Liver (tissue), 8 donors: ENCODE measurements at regions not wholly inside any gene's neighbourhood (a gene's known extent, or its start where the extent isn't known, plus 50 kb on each side); places are given as distances from the start of the nearest gene placed in this dataset.

Experiments
- DNase-seq: peaks from one replicate; pipeline ENCODE4 v3.0.0-alpha.2; 2017; ENCODE audit warnings: low spot score
- H3K27ac ChIP-seq, 2 donors: one replicate each; pipeline ENCODE4 v1.7.0; 2013; ENCODE audit warnings: inconsistent platforms in 2 of 2, low read length in 2 of 2, control low read depth in 1 of 2, low read depth in 1 of 2, mild to moderate bottlenecking in 1 of 2
- H3K27me3 ChIP-seq, 4 donors: one replicate each; pipeline versions ENCODE4 v1.6.1 to v1.7.0; 2013; ENCODE audit warnings: low read length in 3 of 4, inconsistent platforms in 1 of 4, mild to moderate bottlenecking in 1 of 4, moderate library complexity in 1 of 4; ENCODE audit not compliant: control insufficient read depth in 4 of 4, insufficient read depth in 4 of 4
- H3K36me3 ChIP-seq, 4 donors: one replicate each; pipeline versions ENCODE4 v1.6.1 to v1.7.0; 2013; ENCODE audit warnings: low read length in 3 of 4, mild to moderate bottlenecking in 3 of 4, low read depth in 1 of 4, moderate library complexity in 1 of 4; ENCODE audit not compliant: control insufficient read depth in 4 of 4, insufficient read depth in 3 of 4
- H3K4me1 ChIP-seq, 4 donors: one replicate each; pipeline versions ENCODE4 v1.6.1 to v1.7.0; 2013; ENCODE audit warnings: low read length in 3 of 4, mild to moderate bottlenecking in 3 of 4, moderate library complexity in 1 of 4; ENCODE audit not compliant: control insufficient read depth in 4 of 4, insufficient read depth in 4 of 4
- H3K4me3 ChIP-seq, 3 donors: one replicate each; pipeline versions ENCODE4 v1.6.1 to v1.7.0; 2013; ENCODE audit warnings: low read length in 3 of 3, control low read depth in 1 of 3, low read depth in 1 of 3, mild to moderate bottlenecking in 1 of 3
- H3K9ac ChIP-seq, 2 donors: one replicate each; pipeline ENCODE4 v1.7.0; 2013; ENCODE audit warnings: low read length in 2 of 2, mild to moderate bottlenecking in 2 of 2, moderate library complexity in 2 of 2, control low read depth in 1 of 2, low read depth in 1 of 2
- H3K9me3 ChIP-seq, 4 donors: one replicate each; pipeline versions ENCODE4 v1.6.1 to v1.7.0; 2013; ENCODE audit warnings: low read length in 3 of 4; ENCODE audit not compliant: control insufficient read depth in 4 of 4
- ATF3 ChIP-seq: IDR thresholded peaks from 2 replicates; pipeline ENCODE4 v1.6.1; 2016; ENCODE audit warnings: antibody characterized with exemption
- CTCF ChIP-seq: fragments of 150-350 bp; IDR thresholded peaks from 2 replicates; pipeline ENCODE4 v1.5.1; 2017; ENCODE audit warnings: improper control_type of control experiment, low read depth, low read length; ENCODE audit not compliant: missing input control
- EGR1 ChIP-seq, 2 donors: IDR thresholded peaks; 2 replicates each; pipeline ENCODE4 v1.6.1; 2016 to 2018; ENCODE audit warnings: antibody characterized with exemption in 2 of 2, low read depth in 2 of 2
- FOXA2 ChIP-seq: IDR thresholded peaks from 2 replicates; pipeline ENCODE4 v1.6.1; 2016; ENCODE audit warnings: antibody characterized with exemption
- GABPA ChIP-seq, 2 donors: IDR thresholded peaks in 1 of 2; conservative IDR thresholded peaks in 1 of 2; 2 replicates each; pipeline ENCODE4 v1.6.1; 2016; ENCODE audit warnings: antibody characterized with exemption in 2 of 2, mild to moderate bottlenecking in 1 of 2, moderate library complexity in 1 of 2
- HNF4G ChIP-seq: IDR thresholded peaks from 2 replicates; pipeline ENCODE4 v1.6.1; 2016; ENCODE audit warnings: antibody characterized with exemption
- JUND ChIP-seq, 2 donors: IDR thresholded peaks; 2 replicates each; pipeline ENCODE4 v1.6.1; 2016; ENCODE audit warnings: antibody characterized with exemption in 2 of 2
- MAX ChIP-seq: IDR thresholded peaks from 2 replicates; pipeline ENCODE4 v1.6.1; 2016; ENCODE audit warnings: antibody characterized with exemption
- RAD21 ChIP-seq, 2 donors: IDR thresholded peaks; 2 replicates each; pipeline ENCODE4 v1.6.1; 2016; ENCODE audit warnings: antibody characterized with exemption in 2 of 2, mild to moderate bottlenecking in 2 of 2
- REST ChIP-seq: IDR thresholded peaks from 2 replicates; pipeline ENCODE4 v1.6.1; 2016; ENCODE audit warnings: antibody characterized with exemption, mild to moderate bottlenecking
- RXRA ChIP-seq, 2 donors: IDR thresholded peaks; 2 replicates each; pipeline ENCODE4 v1.6.1; 2017 to 2018; ENCODE audit warnings: antibody characterized with exemption in 2 of 2, mild to moderate bottlenecking in 1 of 2
- SP1 ChIP-seq: IDR thresholded peaks from 2 replicates; pipeline ENCODE4 v1.6.1; 2018; ENCODE audit warnings: antibody characterized with exemption, mild to moderate bottlenecking
- TAF1 ChIP-seq: conservative IDR thresholded peaks from 2 replicates; pipeline ENCODE4 v1.6.1; 2016; ENCODE audit warnings: antibody characterized with exemption, mild to moderate bottlenecking
- YY1 ChIP-seq: IDR thresholded peaks from 2 replicates; pipeline ENCODE4 v1.6.1; 2016; ENCODE audit warnings: antibody characterized with exemption, mild to moderate bottlenecking
- WGBS: extraction: QIAGEN DNeasy Blood & Tissue Kit; methylation state at CpG from one replicate; pipeline ENCODE4 v1.1.7; 2013; 5-methylcytosine and 5-hydroxymethylcytosine counted together
- donor health status: healthy.
- donor health status: healthy.
- donor health status: healthy.
- donor health status: healthy.
- donor health status: healthy.

GRCh38 chr20:17872959-17873358 is 95.6 kb downstream of the SNX5 start:
- no peak overlapping the region for H3K9ac ChIP-seq
- H3K36me3 ChIP-seq, result no peaks in the 10 kb centered on the region
- no peaks in the 10 kb centered on the region for H3K9me3 ChIP-seq
- H3K4me3 ChIP-seq, result no peak overlapping the region
- no peak for DNase-seq
- WGBS, result 36% methylated on average over 5 of the region's 5 CpGs
- no peak for TF ChIP-seq JUND (IDR thresholded peaks at IDR 0.05)
- peak; percentile 15 for TF ChIP-seq YY1
- no peak for TF ChIP-seq RAD21 (IDR thresholded peaks at IDR 0.05)
- H3K4me1 ChIP-seq, result peaks cover 18 to 56% (median 48%) of the 10 kb centered on the region in 4 donors
- H3K27me3 ChIP-seq, result no peaks in the 10 kb centered on the region
- peak overlapping the region; percentile 45 to 93 for H3K27ac ChIP-seq

- Histone ChIP-seq H3K36me3 (no peaks in the 10 kb centered on the region), H3K4me1 (peaks cover 18 to 50% (median 45%) of the 10 kb centered on the region in 4 donors), H3K27me3 (no peaks in the 10 kb centered on the region), H3K27ac (no peak overlapping the region), H3K9me3 (no peaks in the 10 kb centered on the region), H3K9ac (no peak overlapping the region), H3K4me3 (no peak overlapping the region)
- DNase-seq, result no peak
- 68% methylated on average over 13 of the region's 13 CpGs for WGBS
- TF ChIP-seq GABPA (IDR thresholded peaks at IDR 0.05 in 1 of 2, conservative IDR thresholded peaks at IDR 0.05 in 1 of 2) (peak in 1 of 2 donors; percentile 35), TAF1 (no peak), ATF3 (no peak), REST (no peak), MAX (no peak)
Observed at GRCh38 chr20:17872434-17872833, 96.2 kb downstream of the SNX5 start.

GRCh38 chr20:17871886-17872285 is 96.7 kb downstream of the SNX5 start:
- no peaks in the 10 kb centered on the region for H3K36me3 ChIP-seq
- TF ChIP-seq GABPA (IDR thresholded peaks at IDR 0.05 in 1 of 2, conservative IDR thresholded peaks at IDR 0.05 in 1 of 2) (no peak), MAX (no peak)
- H3K27ac ChIP-seq, result no peak overlapping the region
- 88% methylated on average over 4 of the region's 4 CpGs for WGBS
- no peak for DNase-seq
- peaks cover 16 to 45% (median 40%) of the 10 kb centered on the region in 4 donors for H3K4me1 ChIP-seq
- no peak overlapping the region for H3K9ac ChIP-seq
- H3K9me3 ChIP-seq, result no peaks in the 10 kb centered on the region
- no peak overlapping the region for H3K4me3 ChIP-seq
- H3K27me3 ChIP-seq, result no peaks in the 10 kb centered on the region

GRCh38 chr20:17871181-17871580 is 97.4 kb downstream of the SNX5 start:
- peaks cover 15 to 38% (median 33%) of the 10 kb centered on the region in 4 donors for H3K4me1 ChIP-seq
- H3K27ac ChIP-seq, result no peak overlapping the region
- WGBS, result 64% methylated on average over 2 of the region's 2 CpGs
- H3K9me3 ChIP-seq, result no peaks in the 10 kb centered on the region
- no peak overlapping the region for H3K9ac ChIP-seq
- H3K36me3 ChIP-seq, result no peaks in the 10 kb centered on the region
- no peak for TF ChIP-seq EGR1 (IDR thresholded peaks at IDR 0.05; ENCODE audit: low read depth in 2 of 2)
- no peak for TF ChIP-seq FOXA2
- no peak for TF ChIP-seq TAF1
- TF ChIP-seq CTCF, result no peak
- TF ChIP-seq SP1, result no peak
- peak; percentile 12 to 37 for TF ChIP-seq RXRA (IDR thresholded peaks at IDR 0.05)
- no peak for TF ChIP-seq HNF4G
- H3K27me3 ChIP-seq, result no peaks in the 10 kb centered on the region
- DNase-seq, result no peak
- no peak overlapping the region for H3K4me3 ChIP-seq
